Stimulated activated CD4-positive, alpha-beta T cell treated with anti-CD3 and anti-CD28 coated beads, Interleukin-15, amount 100 ng/mL, for 1 hour (primary cell): ENCODE measurements at regions not wholly inside any gene's neighbourhood (a gene's known extent, or its start where the extent isn't known, plus 50 kb on each side); places are given as distances from the start of the nearest gene placed in this dataset.
"Not testable (repeated sequence)": the region's sequence is repeated elsewhere in the genome, so short reads cannot be mapped to it uniquely, and the experiment has no call there.

Experiments
- DNase-seq, 2 donors: peaks; one replicate each; pipeline ENCODE4 v3.0.0-alpha.2; 2020; ENCODE audit warnings: low read depth in 1 of 2, low spot score in 1 of 2

GRCh38 chr3:28139288-28139687 lies 102.1 kb upstream of the CMC1 start:
- DNase-seq: no peak

DNA sequence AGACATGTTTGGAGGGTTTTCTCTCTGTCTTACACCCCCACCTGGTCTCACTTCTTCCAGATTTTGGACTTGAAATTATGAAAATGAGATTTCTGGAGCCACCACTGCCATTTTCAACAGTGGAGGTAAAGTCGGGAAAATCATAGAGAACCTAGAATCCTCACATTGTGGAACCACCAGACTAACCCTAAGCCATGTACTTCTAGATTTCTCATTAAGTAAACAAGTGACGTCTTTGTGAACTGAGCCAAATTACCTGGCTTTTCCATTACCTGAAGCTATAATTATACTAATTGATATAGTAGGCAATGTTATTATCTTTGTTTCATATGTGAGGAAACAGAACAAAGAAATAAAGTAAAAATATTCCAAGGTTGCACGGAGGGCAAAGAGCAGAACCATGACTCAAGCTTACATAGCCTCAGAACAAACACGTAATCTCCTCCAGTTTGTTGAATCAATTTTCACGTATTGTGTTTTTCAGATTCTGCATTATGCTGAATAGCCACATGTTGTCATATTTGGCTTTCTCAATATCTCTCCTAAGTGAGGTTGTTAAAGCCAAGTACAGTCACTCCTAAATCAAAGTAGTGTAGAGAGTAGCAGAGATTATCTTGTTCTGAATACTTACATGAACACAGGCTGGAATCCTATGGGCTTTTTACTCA lies 101.3 kb upstream of the CMC1 start:
- DNase-seq: no peak

DNA sequence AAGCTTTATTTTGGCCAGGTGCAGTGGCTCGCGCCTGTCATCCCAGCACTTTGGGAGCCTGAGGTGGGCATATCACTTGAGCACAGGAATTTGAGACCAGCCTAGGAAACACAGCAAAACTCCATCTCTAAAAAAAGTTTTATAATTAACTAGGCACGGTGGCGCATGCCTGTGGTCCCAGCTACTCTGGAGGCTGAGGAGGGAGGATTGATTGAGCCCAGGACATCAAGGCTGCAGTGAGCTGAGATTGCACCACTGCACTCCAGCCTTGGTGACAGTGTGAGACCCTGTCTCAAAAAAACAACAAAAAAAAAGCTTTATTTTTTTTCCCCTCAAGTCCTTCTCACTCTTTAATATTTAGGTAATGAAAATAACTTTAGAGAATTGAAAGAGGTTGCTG lies 100.8 kb upstream of the CMC1 start:
- no peak for DNase-seq

- DNase-seq: no peak
Observed at GRCh38 chr3:28149960-28150359, 91.5 kb upstream of the CMC1 start.

DNA sequence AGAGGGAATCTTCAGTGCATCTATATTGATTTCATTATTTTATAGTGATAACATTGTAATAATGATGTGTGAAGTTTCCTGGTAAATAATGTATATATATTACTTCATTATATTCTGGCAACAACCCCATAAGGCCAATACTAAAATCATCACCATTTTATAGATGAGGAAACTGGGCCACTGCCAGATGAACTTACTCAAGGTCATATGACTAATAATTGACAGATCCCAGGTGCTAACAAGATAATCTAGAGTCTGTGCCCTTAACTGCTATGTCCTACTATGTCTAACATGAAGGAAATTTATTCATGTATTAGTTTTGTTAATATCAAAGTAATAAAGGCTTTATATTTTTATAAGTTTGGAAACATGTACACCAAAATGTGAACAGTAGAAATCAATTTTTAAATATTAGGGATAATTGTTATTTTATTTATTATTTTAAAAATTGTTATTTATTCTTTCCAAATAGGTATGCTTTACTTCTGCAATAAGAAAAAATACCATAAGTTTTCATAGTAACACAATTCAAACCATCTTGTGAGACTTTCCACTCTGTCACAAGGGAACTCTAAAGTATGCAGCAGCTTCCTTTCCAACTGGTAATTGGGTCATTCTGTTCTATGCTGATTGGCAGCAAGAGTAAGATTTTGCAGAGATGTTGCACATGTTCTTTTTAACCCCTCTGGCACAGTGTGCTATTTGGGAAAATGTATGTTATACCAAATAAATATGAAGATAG lies 90.8 kb upstream of the CMC1 start:
- DNase-seq: no peak

- DNase-seq: no peak
Observed at GRCh38 chr3:28151207-28151550, 90.2 kb upstream of the CMC1 start.

- DNase-seq: no peak
Observed at GRCh38 chr3:28151608-28152228, 89.7 kb upstream of the CMC1 start.

DNA sequence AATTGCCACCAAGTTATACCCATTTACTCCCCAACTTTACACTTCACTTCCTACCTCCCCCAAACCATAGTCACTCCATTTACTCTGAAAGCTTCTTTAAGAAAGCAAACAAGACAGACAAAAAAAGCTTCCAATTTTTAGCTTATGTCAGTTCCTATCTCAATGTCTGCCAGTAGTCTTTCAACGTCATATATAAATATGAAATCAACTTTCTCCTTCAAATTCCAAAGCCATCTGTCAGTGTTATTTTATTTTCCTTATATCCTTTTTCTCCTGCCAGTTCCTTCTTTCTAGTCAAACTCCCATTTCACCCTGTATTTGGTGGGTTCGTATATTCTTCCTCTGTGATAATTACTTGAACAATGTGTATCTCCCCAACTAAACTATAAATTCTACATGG lies 85.8 kb upstream of the CMC1 start:
- DNase-seq: no peak

DNA sequence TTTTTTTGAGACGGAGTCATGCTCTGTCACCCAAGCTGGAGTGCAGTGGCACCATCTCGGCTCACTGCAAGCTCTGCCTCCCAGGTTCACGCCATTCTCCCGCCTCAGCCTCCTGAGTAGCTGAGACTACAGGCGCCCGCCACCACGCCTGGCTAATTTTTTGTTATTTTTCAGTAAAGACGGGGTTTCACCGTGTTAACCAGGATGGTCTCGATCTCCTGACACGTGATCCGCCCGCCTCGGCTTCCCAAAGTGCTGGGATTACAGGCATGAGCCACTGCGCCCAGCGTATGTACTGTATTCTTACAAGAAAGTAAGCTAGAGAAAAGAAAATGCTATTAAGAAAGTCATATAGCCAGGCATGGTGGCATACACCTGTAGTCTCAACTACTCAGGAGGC lies 84.8 kb upstream of the CMC1 start:
- DNase-seq: not testable (repeated sequence)

DNA sequence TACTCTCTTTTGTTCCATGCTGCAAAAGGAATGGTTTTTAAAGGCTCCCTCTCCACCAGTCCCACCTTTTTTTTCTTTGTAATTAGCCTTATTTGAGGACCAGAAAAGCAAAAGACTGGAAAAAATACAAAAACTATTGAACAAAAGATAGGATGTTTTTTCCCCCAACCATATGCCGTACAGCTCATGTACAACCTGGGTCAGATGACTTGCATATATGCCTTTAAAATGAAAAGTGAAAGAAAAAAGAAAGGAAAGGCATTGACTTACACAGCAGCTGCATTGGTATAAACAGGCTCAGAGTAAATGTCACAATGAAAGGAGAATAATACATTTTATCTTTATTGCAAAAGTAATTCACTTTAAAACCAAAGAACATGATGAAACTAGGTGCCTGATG lies 69.5 kb upstream of the CMC1 start:
- DNase-seq: no peak

DNA sequence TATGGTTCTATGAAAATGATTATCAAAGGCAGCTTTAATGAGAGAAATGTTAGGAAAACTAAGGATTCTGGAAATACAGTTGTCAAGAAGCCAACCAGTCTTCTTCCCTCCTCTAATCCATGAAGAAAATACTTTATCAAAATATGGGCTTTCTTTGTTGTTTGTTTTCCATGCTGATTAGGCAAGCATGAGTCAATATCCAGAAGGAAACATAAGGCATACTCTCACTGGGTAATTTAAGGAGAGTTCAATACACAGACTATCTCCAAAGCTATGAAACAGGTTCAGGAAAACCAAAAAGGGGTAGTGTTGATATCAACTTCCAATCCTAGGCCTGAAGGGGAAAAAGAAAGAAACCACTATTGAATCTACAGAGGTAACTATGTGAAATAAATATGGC lies 68.7 kb upstream of the CMC1 start:
- no peak for DNase-seq

DNA sequence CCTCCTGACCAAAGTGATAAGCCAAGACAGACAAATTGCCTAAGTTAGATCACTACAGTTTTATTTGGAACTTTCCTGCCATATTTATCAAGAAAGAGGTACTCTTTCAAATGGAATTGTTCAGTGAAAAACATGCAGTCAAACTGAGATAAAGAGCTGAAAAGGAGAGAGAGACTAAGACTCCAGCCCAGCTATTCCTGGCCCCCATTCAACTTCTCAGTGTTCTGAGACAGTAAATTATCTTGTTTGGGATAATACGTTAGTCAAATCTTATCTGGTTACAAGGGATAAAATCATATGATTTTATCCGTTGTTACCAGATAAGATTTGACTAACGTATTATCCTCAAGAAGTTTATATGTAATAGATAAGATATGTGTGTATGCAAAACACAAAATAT lies 67.6 kb upstream of the CMC1 start:
- DNase-seq: no peak

- no peak for DNase-seq
Observed at GRCh38 chr3:28186748-28187147, 54.7 kb upstream of the CMC1 start.

GRCh38 chr3:28188686-28189085 lies 52.7 kb upstream of the CMC1 start:
- no peak for DNase-seq

- no peak for DNase-seq
Observed at GRCh38 chr3:28191363-28191762, 50.1 kb upstream of the CMC1 start.
